ENCODE measurements at regions not wholly inside any gene's neighbourhood (a gene's known extent, or its start where the extent isn't known, plus 50 kb on each side); places are given as distances from the start of the nearest gene placed in this dataset.

DNA sequence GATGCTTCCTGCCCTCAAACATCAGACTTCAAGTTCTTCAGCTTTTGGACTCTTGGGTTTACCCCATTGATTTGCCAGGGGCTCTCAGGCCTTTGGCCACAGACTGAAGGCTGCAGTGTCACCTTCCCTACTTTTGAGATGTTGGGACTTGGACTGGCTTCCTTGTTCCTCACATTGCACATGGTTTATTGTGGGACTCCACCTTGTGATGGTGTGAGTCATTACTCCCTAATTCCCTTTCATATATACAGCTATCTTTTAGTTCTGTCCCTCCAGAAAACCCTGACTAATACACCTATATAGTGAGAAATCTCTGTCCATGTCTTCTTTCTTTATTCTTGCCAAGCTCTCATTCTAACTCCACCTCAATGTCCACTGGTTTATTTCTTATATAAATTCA lies 736.9 kb upstream of the HS3ST1 start:
- Histone ChIP-seq H4K20me1 (ENCODE audit: insufficient read depth) (no peaks in the 10 kb centered on the region), H3K4me2 (no peak overlapping the region), H3K27ac (ENCODE audit: low read depth in 2 of 2, low read length in 1 of 2) (no peak overlapping the region), H2AFZ (ENCODE audit: low read depth) (no peak overlapping the region), H3K9me3 (no peaks in the 10 kb centered on the region; the same call in 1 of the 2 replicates), H3F3A (replicated peaks; ENCODE audit: insufficient read depth) (no peaks in the 10 kb centered on the region), H3K79me2 (ENCODE audit: insufficient read depth) (no peaks in the 10 kb centered on the region), H3K36me3 (replicated peaks in 1 of 2; ENCODE audit: control insufficient read depth in 1 of 2, insufficient read depth in 2 of 2, low read length in 1 of 2) (no peaks in the 10 kb centered on the region), H3K9me2 (no peaks in the 10 kb centered on the region), H3K4me1 (ENCODE audit: control insufficient read depth in 1 of 2, insufficient read depth in 2 of 2, low read depth in 1 of 2, low read length in 1 of 2) (no peaks in the 10 kb centered on the region), H3K27me3 (ENCODE audit: insufficient read depth) (no peaks in the 10 kb centered on the region), H3K9ac (no peak overlapping the region), H3K4me3 (ENCODE audit: low read depth in 2 of 2, low read length in 1 of 2) (no peak overlapping the region)
- no peak for DNase-seq
- TF ChIP-seq IRF3 (IDR thresholded peaks at IDR 0.05; ENCODE audit: low read depth, low read length) (no peak), RCOR1 (IDR thresholded peaks at IDR 0.05; ENCODE audit: low read length) (no peak), FOXM1 (IDR thresholded peaks at IDR 0.05; ENCODE audit: low read depth) (no peak), GATA2 (CRISPR knock-in tag; IDR thresholded peaks at IDR 0.05) (no peak), SIN3A (IDR thresholded peaks at IDR 0.05; ENCODE audit: borderline replicate concordance, low read depth, low read length) (no peak), RFX5 (IDR thresholded peaks at IDR 0.05; ENCODE audit: low read length) (no peak), ZBTB33 (IDR thresholded peaks at IDR 0.05; ENCODE audit: borderline replicate concordance, low read depth) (no peak), TEAD4 (IDR thresholded peaks at IDR 0.05; ENCODE audit: borderline replicate concordance, insufficient read depth) (no peak), RXRA (IDR thresholded peaks at IDR 0.05; ENCODE audit: borderline replicate concordance, low read depth) (no peak), ELF1 (IDR thresholded peaks at IDR 0.05) (no peak), FOXJ3 (CRISPR knock-in tag; IDR thresholded peaks at IDR 0.05) (no peak), NRF1 (IDR thresholded peaks at IDR 0.05; ENCODE audit: low read depth, low read length) (no peak), GABPA (IDR thresholded peaks at IDR 0.05; ENCODE audit: low read depth) (no peak), JUND (IDR thresholded peaks at IDR 0.05) (no peak)
- TF ChIP-seq, protein P1, sequence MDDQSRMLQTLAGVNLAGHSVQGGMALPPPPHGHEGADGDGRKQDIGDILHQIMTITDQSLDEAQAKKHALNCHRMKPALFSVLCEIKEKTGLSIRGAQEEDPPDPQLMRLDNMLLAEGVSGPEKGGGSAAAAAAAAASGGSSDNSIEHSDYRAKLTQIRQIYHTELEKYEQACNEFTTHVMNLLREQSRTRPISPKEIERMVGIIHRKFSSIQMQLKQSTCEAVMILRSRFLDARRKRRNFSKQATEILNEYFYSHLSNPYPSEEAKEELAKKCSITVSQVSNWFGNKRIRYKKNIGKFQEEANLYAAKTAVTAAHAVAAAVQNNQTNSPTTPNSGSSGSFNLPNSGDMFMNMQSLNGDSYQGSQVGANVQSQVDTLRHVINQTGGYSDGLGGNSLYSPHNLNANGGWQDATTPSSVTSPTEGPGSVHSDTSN (IDR thresholded peaks at IDR 0.05): no peak
- TF ChIP-seq, protein P2, sequence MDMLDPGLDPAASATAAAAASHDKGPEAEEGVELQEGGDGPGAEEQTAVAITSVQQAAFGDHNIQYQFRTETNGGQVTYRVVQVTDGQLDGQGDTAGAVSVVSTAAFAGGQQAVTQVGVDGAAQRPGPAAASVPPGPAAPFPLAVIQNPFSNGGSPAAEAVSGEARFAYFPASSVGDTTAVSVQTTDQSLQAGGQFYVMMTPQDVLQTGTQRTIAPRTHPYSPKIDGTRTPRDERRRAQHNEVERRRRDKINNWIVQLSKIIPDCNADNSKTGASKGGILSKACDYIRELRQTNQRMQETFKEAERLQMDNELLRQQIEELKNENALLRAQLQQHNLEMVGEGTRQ (IDR thresholded peaks at IDR 0.05; ENCODE audit: borderline replicate concordance, low read depth, low read length): no peak
- TF ChIP-seq, protein P3, sequence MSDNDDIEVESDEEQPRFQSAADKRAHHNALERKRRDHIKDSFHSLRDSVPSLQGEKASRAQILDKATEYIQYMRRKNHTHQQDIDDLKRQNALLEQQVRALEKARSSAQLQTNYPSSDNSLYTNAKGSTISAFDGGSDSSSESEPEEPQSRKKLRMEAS (IDR thresholded peaks at IDR 0.05; ENCODE audit: low read depth): no peak
- POLR2A ChIA-PET: no interaction called here
- CTCF ChIA-PET: no interaction called here
